H1 (cell line): ENCODE measurements at regions not wholly inside any gene's neighbourhood (a gene's known extent, or its start where the extent isn't known, plus 50 kb on each side); places are given as distances from the start of the nearest gene placed in this dataset.

Experiments
- BACH1 ChIP-seq: IDR thresholded peaks from 2 replicates; pipeline ENCODE4 v1.6.1; 2012; ENCODE audit warnings: low read length, improper control_type of control experiment
- CTCF ChIP-seq, 3 experiments: IDR thresholded peaks; 1 replicate in 2 of 3; 2 replicates in 1 of 3; pipeline versions ENCODE4 v1.5.1 to v1.6.1; 2011; ENCODE audit warnings: low read length in 3 of 3, mild to moderate bottlenecking in 3 of 3, inconsistent platforms in 2 of 3, low read depth in 1 of 3, moderate library complexity in 1 of 3; ENCODE audit not compliant: insufficient read depth in 1 of 3; ENCODE audit errors: control extremely low read depth in 1 of 3
- EP300 ChIP-seq, 2 experiments: IDR thresholded peaks; 1 replicate in 1 of 2; 2 replicates in 1 of 2; pipeline ENCODE4 v1.6.1; 2011 to 2012; ENCODE audit warnings: low read depth in 2 of 2, low read length in 2 of 2, mild to moderate bottlenecking in 2 of 2, borderline replicate concordance in 1 of 2, inconsistent platforms in 1 of 2, moderate library complexity in 1 of 2
- MAFK ChIP-seq: IDR thresholded peaks from 2 replicates; pipeline ENCODE4 v1.6.1; 2012; ENCODE audit warnings: low read depth, mild to moderate bottlenecking, improper control_type of control experiment, low read length
- POLR2A ChIP-seq, 2 experiments: IDR thresholded peaks; 1 replicate in 1 of 2; 2 replicates in 1 of 2; pipeline ENCODE4 v1.6.1; 2011; ENCODE audit warnings: low read depth in 2 of 2, low read length in 2 of 2, mild to moderate bottlenecking in 2 of 2; ENCODE audit errors: control extremely low read depth in 1 of 2
- POLR2AphosphoS5 ChIP-seq: IDR thresholded peaks from 2 replicates; pipeline ENCODE4 v1.6.1; 2011; ENCODE audit warnings: low read depth, low read length
- RBBP5 ChIP-seq: IDR thresholded peaks from 2 replicates; pipeline ENCODE4 v1.7.1; 2012; ENCODE audit warnings: low read depth, mild to moderate bottlenecking, inconsistent platforms, low read length, moderate library complexity, borderline replicate concordance
- RFX5 ChIP-seq: IDR thresholded peaks from 2 replicates; pipeline ENCODE4 v1.6.1; 2011; ENCODE audit warnings: low read depth, low read length, improper control_type of control experiment, borderline replicate concordance
- RNF2 ChIP-seq: fragments of 200-900, 300-1000 bp; sonication (generic); IDR thresholded peaks from 2 replicates; pipeline ENCODE4 v1.7.1; 2016; ENCODE audit warnings: borderline replicate concordance, low read depth, mild to moderate bottlenecking, antibody characterized with exemption, low read length; ENCODE audit not compliant: poor library complexity, severe bottlenecking; ENCODE audit errors: missing control alignments
- TBP ChIP-seq: IDR thresholded peaks from 2 replicates; pipeline ENCODE4 v1.6.1; 2011; ENCODE audit warnings: low read depth, low read length, improper control_type of control experiment
- TF ChIP-seq, protein P1 (sequence below): IDR thresholded peaks from 2 replicates; pipeline ENCODE4 v1.6.1; 2011; ENCODE audit warnings: low read depth, mild to moderate bottlenecking, low read length; ENCODE audit not compliant: insufficient read depth

- TF ChIP-seq RNF2 (no peak), CTCF (IDR thresholded peaks at IDR 0.05; ENCODE audit: control extremely low read depth in 1 of 3, insufficient read depth in 1 of 3, low read depth in 1 of 3, low read length in 3 of 3) (no peak), RBBP5 (no peak), POLR2A (IDR thresholded peaks at IDR 0.05; ENCODE audit: control extremely low read depth in 1 of 2, low read depth in 2 of 2, low read length in 2 of 2) (no peak), EP300 (IDR thresholded peaks at IDR 0.05; ENCODE audit: borderline replicate concordance in 1 of 2, low read depth in 2 of 2, low read length in 2 of 2) (no peak), TBP (no peak), RFX5 (no peak), BACH1 (no peak), MAFK (no peak), POLR2AphosphoS5 (no peak)
- TF ChIP-seq, protein P1, sequence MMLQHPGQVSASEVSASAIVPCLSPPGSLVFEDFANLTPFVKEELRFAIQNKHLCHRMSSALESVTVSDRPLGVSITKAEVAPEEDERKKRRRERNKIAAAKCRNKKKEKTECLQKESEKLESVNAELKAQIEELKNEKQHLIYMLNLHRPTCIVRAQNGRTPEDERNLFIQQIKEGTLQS: no peak
Observed at GRCh38 chr14:97723351-97723750, 926.2 kb downstream of the VRK1 start.
